Activated CD4-positive, alpha-beta T cell treated with anti-CD3 and anti-CD28 coated beads, Interleukin-2, amount 10 ng/mL, durations not matched to agents 7 days and 5 days (primary cell): ENCODE measurements at regions not wholly inside any gene's neighbourhood (a gene's known extent, or its start where the extent isn't known, plus 50 kb on each side); places are given as distances from the start of the nearest gene placed in this dataset.

Experiments used
- CTCF ChIA-PET: fragments of 350-600 bp; sonication (Branson Sonifier 250); formaldehyde crosslinking; loops from one replicate; lab custom pipeline; 2021; ENCODE audit warnings: antibody characterized with exemption; lab: Charles Lee
- POLR2A ChIA-PET: fragments of 350-600 bp; sonication (Branson Sonifier 250); formaldehyde crosslinking; loops from one replicate; lab custom pipeline; 2021; ENCODE audit warnings: antibody characterized with exemption; lab: Charles Lee
- DNase-seq: peaks from one replicate; pipeline ENCODE4 v3.0.0-alpha.2; 2020
- H3K27ac Mint-ChIP-seq: one replicate; pipeline ENCODE4 v1.8.0; 2021; ENCODE audit warnings: mild to moderate bottlenecking, moderate library complexity, mixed read lengths
- H3K27me3 Mint-ChIP-seq: one replicate; pipeline ENCODE4 v1.8.0; 2021; ENCODE audit warnings: mixed read lengths
- H3K36me3 Mint-ChIP-seq: one replicate; pipeline ENCODE4 v1.8.0; 2021; ENCODE audit warnings: low read depth, mixed read lengths
- H3K4me1 Mint-ChIP-seq: one replicate; pipeline ENCODE4 v1.8.0; 2021; ENCODE audit warnings: mixed read lengths
- H3K4me3 Mint-ChIP-seq: one replicate; pipeline ENCODE4 v1.8.0; 2021; ENCODE audit warnings: mild to moderate bottlenecking, moderate library complexity, mixed read lengths
- H3K9me3 Mint-ChIP-seq: one replicate; pipeline ENCODE4 v1.8.0; 2021; ENCODE audit warnings: mixed read lengths

DNA sequence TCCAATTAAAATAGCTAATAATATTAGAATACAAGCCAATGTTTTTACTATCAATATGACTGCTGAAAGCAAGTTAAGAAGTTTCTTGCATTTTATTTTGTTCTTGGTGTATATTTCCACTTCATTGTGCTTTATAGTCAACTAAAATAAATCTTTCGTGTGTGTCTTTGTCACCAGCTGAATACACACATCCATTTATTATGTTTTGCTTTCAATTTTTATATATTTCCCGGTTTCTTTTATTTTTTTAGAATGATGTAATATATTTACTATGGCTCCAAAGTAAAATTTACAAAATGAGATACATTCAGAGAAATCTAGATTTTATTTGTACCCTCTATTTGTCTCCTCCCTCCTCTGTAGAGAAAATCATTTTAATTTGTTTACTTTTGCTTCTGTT is 495.9 kb upstream of the PAPPA start:
- H3K27ac Mint-ChIP-seq: no peak overlapping the region
- no peaks in the 10 kb centered on the region for H3K9me3 Mint-ChIP-seq
- ChIA-PET POLR2A (no interaction called here), CTCF (no interaction called here)
- H3K4me3 Mint-ChIP-seq: no peak overlapping the region
- no peaks in the 10 kb centered on the region for H3K36me3 Mint-ChIP-seq
- DNase-seq: no peak
- no peaks in the 10 kb centered on the region for H3K4me1 Mint-ChIP-seq
- no peaks in the 10 kb centered on the region for H3K27me3 Mint-ChIP-seq

GRCh38 chr9:115665519-115665918 is 488.1 kb upstream of the PAPPA start:
- H3K9me3 Mint-ChIP-seq: no peaks in the 10 kb centered on the region
- H3K27me3 Mint-ChIP-seq: no peaks in the 10 kb centered on the region
- DNase-seq: no peak
- ChIA-PET CTCF (interaction anchor here (0.8 kb wide), 1 partner anchor 58 kb away, joined by 3 read pairs; no protein-coding TSS in a partner anchor), POLR2A (no interaction called here)
- no peaks in the 10 kb centered on the region for H3K36me3 Mint-ChIP-seq
- no peaks in the 10 kb centered on the region for H3K4me1 Mint-ChIP-seq
- no peak overlapping the region for H3K27ac Mint-ChIP-seq
- no peak overlapping the region for H3K4me3 Mint-ChIP-seq

DNA sequence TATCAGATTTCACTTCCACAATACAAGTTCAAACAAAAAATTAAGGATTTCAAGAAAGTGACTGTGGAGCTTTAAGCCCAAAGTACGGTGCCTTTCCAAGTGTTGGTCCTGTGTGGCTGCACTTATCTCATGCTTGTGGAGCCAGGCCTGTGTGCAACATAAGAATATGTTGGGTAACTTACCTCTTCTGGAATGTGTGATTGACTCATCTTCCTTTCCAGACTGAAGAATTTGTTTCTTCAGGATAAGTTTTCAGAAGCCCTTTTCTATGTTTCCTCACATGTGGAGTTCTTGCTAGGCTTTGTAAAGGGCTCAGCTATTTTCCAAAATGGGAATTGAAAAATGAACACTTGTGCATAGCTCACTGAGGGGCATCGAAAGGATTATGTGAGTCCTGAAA is 485.1 kb upstream of the PAPPA start:
- Mint-ChIP-seq H3K36me3 (no peaks in the 10 kb centered on the region), H3K4me3 (no peak overlapping the region), H3K27ac (no peak overlapping the region), H3K4me1 (no peaks in the 10 kb centered on the region), H3K9me3 (no peaks in the 10 kb centered on the region), H3K27me3 (no peaks in the 10 kb centered on the region)
- no peak for DNase-seq
- CTCF ChIA-PET: no interaction called here
- POLR2A ChIA-PET: no interaction called here

GRCh38 chr9:115671236-115671962 is 482.2 kb upstream of the PAPPA start:
- ChIA-PET POLR2A (no interaction called here), CTCF (no interaction called here)
- Mint-ChIP-seq H3K9me3 (no peaks in the 10 kb centered on the region), H3K4me1 (no peaks in the 10 kb centered on the region), H3K27me3 (no peaks in the 10 kb centered on the region), H3K4me3 (no peak overlapping the region), H3K27ac (no peak overlapping the region), H3K36me3 (no peaks in the 10 kb centered on the region)
- DNase-seq: no peak

DNA sequence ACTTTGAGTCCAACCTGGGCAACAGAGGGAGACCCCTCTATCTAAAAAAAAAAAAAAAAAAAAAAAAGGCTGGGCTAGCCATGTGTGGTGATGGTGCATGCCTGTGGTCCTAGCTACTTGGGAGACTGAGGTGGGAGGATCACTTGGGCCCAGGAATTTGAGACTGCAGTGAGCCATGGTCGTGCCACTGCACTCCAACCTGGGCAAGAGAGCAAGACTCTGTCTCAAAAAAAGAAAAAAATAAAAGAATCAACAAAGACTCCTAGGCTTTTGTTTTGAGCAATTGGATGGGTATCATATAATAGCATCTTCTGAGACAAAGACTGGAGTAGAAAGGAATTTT is 481.7 kb upstream of the PAPPA start:
- Mint-ChIP-seq H3K9me3 (no peaks in the 10 kb centered on the region), H3K27me3 (no peaks in the 10 kb centered on the region), H3K36me3 (no peaks in the 10 kb centered on the region), H3K27ac (no peak overlapping the region), H3K4me3 (no peak overlapping the region), H3K4me1 (no peaks in the 10 kb centered on the region)
- DNase-seq: no peak
- POLR2A ChIA-PET: no interaction called here
- CTCF ChIA-PET: no interaction called here

DNA sequence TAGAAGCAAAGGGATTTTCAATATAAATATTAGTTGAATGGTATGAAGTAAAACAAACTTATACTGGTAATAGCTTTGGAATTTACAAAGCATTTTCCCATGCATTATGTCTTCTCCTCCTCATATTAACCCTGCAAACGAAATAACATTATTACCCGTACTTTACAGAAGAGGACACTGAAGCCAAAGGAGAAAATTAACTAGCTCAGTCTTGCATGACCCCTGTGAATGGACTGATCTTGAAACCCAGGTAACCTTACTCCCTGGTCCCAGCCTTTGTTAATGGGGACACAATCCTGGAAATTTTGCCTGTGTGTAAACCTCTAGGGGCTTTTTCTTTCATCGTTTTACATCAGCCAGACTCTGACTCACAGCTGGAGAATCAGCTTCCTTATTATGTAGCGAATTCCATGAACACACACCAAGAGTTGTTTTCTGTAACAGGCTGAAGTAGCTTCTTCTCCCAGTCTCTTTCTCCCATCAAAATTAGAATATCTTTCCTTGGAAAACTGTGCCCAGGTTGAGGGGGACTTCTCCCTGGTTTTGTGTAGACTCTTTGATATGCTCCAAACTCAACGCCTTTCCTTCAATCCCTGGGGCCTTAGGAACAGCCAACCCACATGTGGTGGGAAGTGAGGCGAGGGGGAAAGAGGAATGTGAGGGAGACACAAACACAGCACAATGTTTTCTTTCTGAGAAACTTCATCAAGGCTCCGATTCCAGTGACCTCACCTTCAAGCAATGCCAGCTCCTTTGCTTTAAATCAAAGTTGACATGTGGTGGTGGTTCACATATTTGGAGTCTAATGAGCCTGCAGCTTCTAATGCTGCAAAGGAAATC is 480.9 kb upstream of the PAPPA start:
- Mint-ChIP-seq H3K9me3 (no peaks in the 10 kb centered on the region), H3K4me1 (no peaks in the 10 kb centered on the region), H3K27ac (no peak overlapping the region), H3K36me3 (no peaks in the 10 kb centered on the region), H3K27me3 (no peaks in the 10 kb centered on the region), H3K4me3 (no peak overlapping the region)
- ChIA-PET POLR2A (no interaction called here), CTCF (no interaction called here)
- DNase-seq: no peak

DNA sequence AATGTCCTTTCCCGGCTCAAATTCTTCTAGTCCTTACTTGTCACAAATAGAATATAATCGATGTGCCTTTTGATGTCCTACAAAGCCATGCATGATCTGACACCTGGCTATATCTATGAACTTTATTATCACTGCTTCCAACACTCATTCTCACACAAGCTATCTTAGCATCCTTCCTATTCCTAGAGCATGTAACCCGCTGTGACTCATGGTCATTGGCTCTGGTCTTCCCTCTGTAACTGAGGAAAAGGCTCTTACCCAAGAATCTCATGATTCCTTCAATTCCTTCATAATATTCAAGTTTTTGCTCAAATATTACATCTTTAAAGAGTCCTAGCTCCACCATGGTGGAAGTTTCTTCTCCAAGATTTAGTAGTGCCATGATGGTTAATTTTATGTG is 480.0 kb upstream of the PAPPA start:
- Mint-ChIP-seq H3K9me3 (no peaks in the 10 kb centered on the region), H3K27ac (no peak overlapping the region), H3K36me3 (no peaks in the 10 kb centered on the region), H3K4me3 (no peak overlapping the region), H3K27me3 (no peaks in the 10 kb centered on the region), H3K4me1 (no peaks in the 10 kb centered on the region)
- ChIA-PET POLR2A (no interaction called here), CTCF (no interaction called here)
- no peak for DNase-seq

- no peaks in the 10 kb centered on the region for H3K27me3 Mint-ChIP-seq
- DNase-seq: no peak
- POLR2A ChIA-PET: no interaction called here
- H3K27ac Mint-ChIP-seq: no peak overlapping the region
- no peaks in the 10 kb centered on the region for H3K9me3 Mint-ChIP-seq
- no peaks in the 10 kb centered on the region for H3K36me3 Mint-ChIP-seq
- CTCF ChIA-PET: no interaction called here
- H3K4me1 Mint-ChIP-seq: no peaks in the 10 kb centered on the region
- H3K4me3 Mint-ChIP-seq: no peak overlapping the region
Observed at GRCh38 chr9:115674091-115674490, 479.5 kb upstream of the PAPPA start.

- Mint-ChIP-seq H3K27me3 (no peaks in the 10 kb centered on the region), H3K9me3 (no peaks in the 10 kb centered on the region), H3K4me3 (no peak overlapping the region), H3K36me3 (no peaks in the 10 kb centered on the region), H3K4me1 (no peaks in the 10 kb centered on the region), H3K27ac (no peak overlapping the region)
- DNase-seq: no peak
- ChIA-PET CTCF (no interaction called here), POLR2A (no interaction called here)
Observed at GRCh38 chr9:115675834-115676233, 477.8 kb upstream of the PAPPA start.

DNA sequence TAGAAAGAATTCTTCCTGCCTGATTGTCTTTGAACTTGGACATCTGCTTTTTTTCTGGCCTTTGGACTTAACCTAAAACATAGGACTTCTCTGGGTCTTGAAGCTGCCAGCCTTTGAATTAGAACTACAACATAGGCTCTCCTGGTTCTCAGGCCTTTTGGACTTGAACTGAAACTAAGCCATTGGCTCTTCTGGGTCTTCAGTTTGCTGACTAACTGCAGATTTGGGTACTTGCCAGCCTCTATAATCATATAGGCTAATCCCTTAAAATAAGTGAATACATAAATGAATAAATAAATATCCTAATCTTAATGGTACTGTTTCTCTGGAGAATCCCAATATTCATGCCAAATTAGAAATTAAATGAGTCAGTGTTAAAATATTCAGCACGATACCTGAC is 473.4 kb upstream of the PAPPA start:
- ChIA-PET POLR2A (no interaction called here), CTCF (no interaction called here)
- H3K36me3 Mint-ChIP-seq: no peaks in the 10 kb centered on the region
- no peaks in the 10 kb centered on the region for H3K9me3 Mint-ChIP-seq
- H3K4me1 Mint-ChIP-seq: no peaks in the 10 kb centered on the region
- no peak overlapping the region for H3K4me3 Mint-ChIP-seq
- no peak overlapping the region for H3K27ac Mint-ChIP-seq
- DNase-seq: no peak
- H3K27me3 Mint-ChIP-seq: no peaks in the 10 kb centered on the region

DNA sequence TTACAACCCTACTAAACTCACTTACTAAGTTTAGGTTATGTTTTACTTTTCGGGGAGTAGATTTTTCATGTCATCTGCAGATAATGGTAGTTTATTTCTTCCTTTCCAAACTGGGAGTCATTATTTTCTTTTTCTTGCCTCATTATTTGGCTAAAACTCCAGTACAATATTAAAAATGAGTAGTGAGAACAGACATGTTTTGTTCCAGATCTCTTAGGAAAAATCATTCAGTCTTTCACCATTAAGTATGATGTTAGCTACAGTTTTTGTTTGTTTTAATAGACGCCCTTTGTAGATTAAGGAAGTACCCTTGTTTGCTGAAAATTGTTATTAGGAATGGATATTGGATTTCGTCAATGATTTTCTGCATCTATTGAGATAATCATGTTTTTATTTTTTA is 472.0 kb upstream of the PAPPA start:
- no peaks in the 10 kb centered on the region for H3K36me3 Mint-ChIP-seq
- H3K4me3 Mint-ChIP-seq: no peak overlapping the region
- no peak for DNase-seq
- H3K9me3 Mint-ChIP-seq: no peaks in the 10 kb centered on the region
- H3K4me1 Mint-ChIP-seq: no peaks in the 10 kb centered on the region
- ChIA-PET POLR2A (no interaction called here), CTCF (no interaction called here)
- no peaks in the 10 kb centered on the region for H3K27me3 Mint-ChIP-seq
- H3K27ac Mint-ChIP-seq: no peak overlapping the region

GRCh38 chr9:115686069-115686468 is 467.5 kb upstream of the PAPPA start:
- no peak overlapping the region for H3K4me3 Mint-ChIP-seq
- no peaks in the 10 kb centered on the region for H3K36me3 Mint-ChIP-seq
- H3K27ac Mint-ChIP-seq: no peak overlapping the region
- no peaks in the 10 kb centered on the region for H3K27me3 Mint-ChIP-seq
- ChIA-PET POLR2A (no interaction called here), CTCF (no interaction called here)
- no peaks in the 10 kb centered on the region for H3K4me1 Mint-ChIP-seq
- DNase-seq: no peak
- H3K9me3 Mint-ChIP-seq: no peaks in the 10 kb centered on the region

DNA sequence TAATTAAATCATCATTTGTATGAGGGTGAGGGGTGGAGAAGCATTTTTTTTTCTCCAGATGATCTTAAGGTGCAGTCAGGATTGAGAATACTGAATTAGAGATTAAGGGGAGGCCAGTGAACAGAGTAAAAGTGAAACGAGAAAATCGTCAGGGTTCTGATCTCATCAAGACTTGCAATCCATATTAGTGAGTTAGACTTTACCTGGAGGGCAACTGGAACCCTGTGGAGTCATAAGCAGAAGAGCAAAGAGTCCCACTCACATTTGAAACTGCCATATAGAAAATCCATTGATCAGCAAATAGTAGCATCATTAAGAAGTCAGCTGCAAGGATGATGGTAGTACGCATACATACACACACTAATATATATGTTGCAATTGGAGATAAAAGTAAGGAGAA is 466.2 kb upstream of the PAPPA start:
- Mint-ChIP-seq H3K36me3 (no peaks in the 10 kb centered on the region), H3K9me3 (no peaks in the 10 kb centered on the region), H3K27ac (no peak overlapping the region), H3K4me3 (no peak overlapping the region), H3K4me1 (no peaks in the 10 kb centered on the region), H3K27me3 (no peaks in the 10 kb centered on the region)
- CTCF ChIA-PET: no interaction called here
- POLR2A ChIA-PET: no interaction called here
- no peak for DNase-seq

- ChIA-PET CTCF (no interaction called here), POLR2A (no interaction called here)
- DNase-seq: no peak
- no peaks in the 10 kb centered on the region for H3K4me1 Mint-ChIP-seq
- no peak overlapping the region for H3K4me3 Mint-ChIP-seq
- H3K36me3 Mint-ChIP-seq: no peaks in the 10 kb centered on the region
- no peaks in the 10 kb centered on the region for H3K27me3 Mint-ChIP-seq
- no peak overlapping the region for H3K27ac Mint-ChIP-seq
- no peaks in the 10 kb centered on the region for H3K9me3 Mint-ChIP-seq
Observed at GRCh38 chr9:115689331-115689730, 464.3 kb upstream of the PAPPA start.
